Umbilical cord (tissue), 1 donor: ENCODE measurements at regions not wholly inside any gene's neighbourhood (a gene's known extent, or its start where the extent isn't known, plus 50 kb on each side); places are given as distances from the start of the nearest gene placed in this dataset.
"Not testable (repeated sequence)": the region's sequence is repeated elsewhere in the genome, so short reads cannot be mapped to it uniquely, and the experiment has no call there.

Experiments used
- DNase-seq: peaks from one replicate; pipeline ENCODE4 v3.0.0-alpha.2; 2015; ENCODE audit warnings: low spot score

GRCh38 chr11:81769906-81770305 is 963.8 kb downstream of the FAM181B start:
- DNase-seq, result not testable (repeated sequence)

- no peak for DNase-seq
These were observed 976.6 kb downstream of the FAM181B start for GRCh38 chr11:81756864-81757595.

DNA sequence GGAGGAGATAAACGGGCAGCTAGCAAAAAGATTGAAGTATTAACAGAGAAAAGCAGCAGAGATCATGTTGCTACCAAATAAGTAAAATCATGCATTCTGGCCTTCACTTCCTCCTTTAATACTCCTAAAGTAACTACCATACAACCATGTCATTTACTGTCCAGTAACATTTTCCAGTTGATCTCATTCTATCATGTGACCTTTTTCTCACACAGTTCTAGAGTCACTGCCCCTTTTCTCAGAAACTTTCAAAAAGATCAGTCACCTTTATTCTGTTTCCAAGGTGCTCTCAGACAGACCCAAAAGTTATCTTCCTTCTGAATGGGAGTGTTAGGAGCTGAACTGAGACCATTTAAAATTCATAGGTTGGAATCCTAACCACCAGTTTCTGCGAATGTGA is 984.4 kb downstream of the FAM181B start:
- DNase-seq, result no peak

DNA sequence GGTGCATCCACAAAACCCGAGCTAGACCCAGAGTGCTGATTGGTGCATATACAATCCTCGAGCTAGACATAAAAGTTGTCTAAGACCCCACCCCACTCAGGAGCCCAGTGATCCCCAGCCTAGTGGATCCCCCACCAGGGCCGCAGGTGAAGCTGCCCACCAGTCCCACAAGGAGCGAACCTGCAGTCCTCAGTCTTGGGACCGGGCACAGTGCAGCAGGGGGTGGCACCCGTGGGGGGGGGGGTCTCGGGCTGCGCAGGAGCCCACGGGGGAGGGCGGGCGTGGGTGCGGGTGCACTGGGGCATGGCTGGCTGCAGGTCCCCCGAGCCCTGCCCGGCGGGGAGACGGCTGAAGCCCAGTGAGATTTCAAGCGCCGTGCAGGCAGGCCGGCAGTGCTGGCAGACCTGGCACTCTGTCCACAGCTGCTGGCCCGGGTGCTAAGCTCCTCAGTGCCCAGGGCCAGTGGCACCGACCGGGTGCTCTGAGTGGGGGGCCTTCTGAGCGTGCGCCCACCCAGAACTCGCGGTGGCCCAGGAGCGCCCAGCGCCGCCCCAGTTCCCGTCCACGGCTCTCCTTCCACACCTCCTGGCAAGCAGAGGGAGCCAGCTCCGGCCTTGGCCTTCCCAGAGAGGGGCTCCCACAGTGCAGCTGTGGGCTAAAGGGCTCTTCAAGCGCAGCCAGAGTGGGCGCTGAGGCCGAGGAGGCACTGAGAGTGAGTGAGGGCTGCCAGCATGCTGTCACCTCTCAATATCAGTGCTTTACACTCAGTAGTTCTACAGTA is 989.1 kb downstream of the FAM181B start:
- no peak for DNase-seq

- no peak for DNase-seq
These were observed 1008.0 kb downstream of the FAM181B start for GRCh38 chr11:81725701-81726100.

GRCh38 chr11:81717695-81718094 is 1016.0 kb downstream of the FAM181B start:
- DNase-seq, result no peak

GRCh38 chr11:81707881-81708280 is 1025.8 kb downstream of the FAM181B start:
- no peak for DNase-seq

DNA sequence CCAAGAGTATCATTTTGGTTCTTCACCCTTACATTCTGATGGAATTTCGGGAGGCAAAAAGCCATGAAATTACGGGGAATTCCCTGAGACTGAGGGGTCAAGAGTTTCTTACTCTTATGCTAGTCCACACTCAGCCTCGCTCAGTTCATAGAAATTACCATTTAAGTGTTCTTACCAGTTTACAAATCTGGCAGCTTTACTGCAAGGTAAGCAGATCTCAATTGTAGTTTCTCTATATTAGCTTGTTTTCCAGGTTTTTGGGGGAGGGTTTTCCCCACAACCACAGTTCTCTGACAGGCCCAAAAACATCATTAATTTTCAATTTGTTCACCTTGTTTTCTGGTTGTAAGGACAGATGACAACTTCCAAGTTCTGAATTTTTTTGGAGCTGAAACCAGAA is 1028.4 kb downstream of the FAM181B start:
- no peak for DNase-seq

- DNase-seq, result no peak
These were observed 1033.6 kb downstream of the FAM181B start for GRCh38 chr11:81700076-81700475.

DNA sequence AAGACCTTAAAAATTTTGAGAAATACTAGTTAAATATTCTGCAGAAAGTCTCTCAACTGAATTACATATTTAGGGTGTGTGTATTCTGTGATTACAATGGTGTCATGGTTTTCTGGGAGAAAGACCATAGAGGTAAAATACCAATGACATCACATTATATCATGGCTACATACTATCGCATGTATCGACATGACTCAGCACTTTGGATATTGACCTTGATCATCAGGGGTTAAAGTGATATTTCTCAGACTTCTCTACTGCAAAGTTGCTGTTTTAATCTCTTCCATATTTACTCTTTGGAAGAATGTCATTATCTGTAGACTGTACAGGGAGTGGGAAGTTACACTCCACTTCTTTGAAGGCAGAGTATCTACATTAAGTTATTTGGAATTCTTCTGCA is 1046.6 kb downstream of the FAM181B start:
- no peak for DNase-seq

DNA sequence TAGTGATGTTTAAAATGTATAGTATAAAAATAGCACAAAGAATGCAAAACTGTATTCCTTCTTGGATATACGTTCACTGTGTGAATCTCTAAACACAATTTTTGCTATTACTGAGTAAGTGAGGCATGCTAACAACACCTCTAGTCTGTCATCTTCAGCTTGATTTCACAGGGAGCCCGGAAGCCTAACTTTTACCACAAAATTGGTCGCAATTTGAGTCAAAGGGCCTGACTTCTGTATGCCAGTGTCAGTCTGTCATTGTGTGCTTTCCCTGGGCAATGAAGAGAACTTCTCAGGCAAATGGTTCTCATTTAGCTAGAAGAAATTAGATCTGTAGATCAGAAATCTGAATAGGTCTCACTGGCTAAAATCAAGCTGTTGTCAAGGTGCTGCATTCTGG is 1059.5 kb downstream of the FAM181B start:
- DNase-seq, result no peak

DNA sequence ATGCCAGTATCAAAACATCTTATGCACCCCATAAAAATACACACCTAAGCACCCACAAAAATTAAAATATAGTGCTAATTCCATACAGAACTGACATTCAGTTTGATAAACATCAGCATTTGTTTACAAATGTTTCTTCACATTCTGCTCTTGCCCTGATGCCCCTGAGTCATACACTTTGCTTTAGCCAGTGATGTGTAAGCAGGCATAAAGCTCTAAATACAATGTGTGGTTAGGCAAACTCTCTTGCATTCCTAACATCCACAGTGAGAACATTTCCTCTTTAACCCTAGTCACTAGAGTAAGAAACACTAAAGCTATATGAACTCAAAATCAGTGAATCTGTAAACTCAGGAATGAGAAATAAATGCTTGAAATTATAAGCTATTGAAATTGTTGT is 1060.7 kb downstream of the FAM181B start:
- peak; percentile 1 for DNase-seq

DNA sequence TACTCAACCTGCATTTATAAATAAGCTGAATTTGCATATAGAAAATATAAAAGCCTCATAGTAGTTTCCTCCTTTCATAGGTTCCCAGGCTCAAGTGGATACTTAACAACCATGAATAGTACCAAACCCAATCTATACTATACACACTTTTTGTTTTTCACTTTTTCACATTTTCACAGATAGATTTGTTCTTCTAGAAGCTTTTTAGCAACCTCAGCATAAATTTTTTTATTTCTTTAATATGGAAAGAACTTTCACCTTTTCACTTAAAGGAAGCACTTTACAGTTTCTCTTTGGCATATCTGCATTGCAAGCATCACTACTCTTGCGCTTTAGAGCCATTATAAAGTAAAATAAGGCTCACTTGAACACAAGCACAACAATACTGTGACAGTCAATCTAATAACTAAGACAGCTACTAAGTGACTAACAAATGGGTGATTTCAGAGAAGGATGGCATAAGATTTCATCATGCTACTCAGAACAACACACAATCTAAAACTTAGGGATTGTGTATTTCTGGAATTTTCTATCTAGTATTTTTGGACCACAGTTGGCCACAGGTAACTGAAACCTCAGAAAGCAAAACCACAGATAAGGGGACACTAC is 1063.6 kb downstream of the FAM181B start:
- DNase-seq, result no peak

DNA sequence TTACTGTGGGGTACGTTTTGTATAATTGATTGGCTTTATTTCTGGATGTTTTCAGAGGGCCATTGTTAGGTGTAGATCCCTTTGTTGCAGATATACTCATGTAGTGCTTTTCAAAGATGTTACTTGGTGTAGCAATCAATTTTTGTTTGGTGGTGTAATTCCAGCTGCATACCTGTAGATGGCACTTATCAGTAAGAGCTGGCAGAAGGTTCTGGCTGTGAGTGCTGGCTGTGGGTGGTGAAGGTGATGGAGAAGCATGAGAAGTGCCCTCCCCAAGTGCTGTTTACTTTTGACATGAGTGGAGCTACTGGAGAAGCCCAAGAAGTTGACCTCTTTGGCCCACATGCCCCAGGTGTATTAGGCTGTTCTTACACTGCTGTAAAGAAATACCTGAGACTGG is 1074.9 kb downstream of the FAM181B start:
- DNase-seq, result no peak

GRCh38 chr11:81655351-81655750 is 1078.3 kb downstream of the FAM181B start:
- DNase-seq, result no peak

DNA sequence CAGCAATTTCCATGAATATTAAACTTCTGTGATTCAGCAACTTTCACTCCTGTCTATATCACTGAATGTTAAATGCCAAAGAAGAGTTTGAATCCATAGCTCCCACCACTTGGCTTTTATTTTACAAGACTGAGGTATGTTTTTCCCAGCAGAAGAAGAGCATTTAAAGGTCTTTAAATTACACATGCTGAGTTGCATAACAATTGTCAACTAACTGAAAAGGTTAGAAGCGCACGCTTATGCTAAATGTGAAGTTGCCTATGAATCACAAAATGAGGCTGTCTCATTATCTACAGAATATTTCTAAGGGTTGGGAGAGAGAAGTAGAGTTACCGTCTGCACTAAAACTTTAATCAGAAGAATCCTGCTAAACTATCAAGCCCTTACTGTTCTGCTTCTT is 1086.3 kb downstream of the FAM181B start:
- no peak for DNase-seq

- peak; percentile 48 for DNase-seq
These were observed 1089.3 kb downstream of the FAM181B start for GRCh38 chr11:81644239-81644840.

- DNase-seq, result no peak
These were observed 1099.2 kb downstream of the FAM181B start for GRCh38 chr11:81634483-81634882.

DNA sequence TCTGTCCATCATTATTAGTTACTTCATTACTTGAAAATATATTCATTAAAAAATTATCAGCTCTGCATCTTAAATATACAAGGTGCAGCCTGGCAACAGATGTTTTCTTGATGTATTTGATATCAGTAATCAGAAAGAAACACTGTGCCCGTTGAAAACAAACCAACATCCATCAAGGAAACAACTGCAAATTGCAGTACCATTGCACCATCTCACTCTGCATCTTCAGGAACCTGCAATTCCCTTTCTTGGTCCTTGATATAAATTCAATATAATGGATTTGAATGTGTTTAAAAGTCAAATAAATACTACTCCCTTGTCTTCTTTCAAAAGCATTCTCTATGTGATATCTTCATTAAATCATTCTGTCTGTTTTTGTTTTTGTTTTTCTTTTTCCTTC is 1131.2 kb downstream of the FAM181B start:
- no peak for DNase-seq

DNA sequence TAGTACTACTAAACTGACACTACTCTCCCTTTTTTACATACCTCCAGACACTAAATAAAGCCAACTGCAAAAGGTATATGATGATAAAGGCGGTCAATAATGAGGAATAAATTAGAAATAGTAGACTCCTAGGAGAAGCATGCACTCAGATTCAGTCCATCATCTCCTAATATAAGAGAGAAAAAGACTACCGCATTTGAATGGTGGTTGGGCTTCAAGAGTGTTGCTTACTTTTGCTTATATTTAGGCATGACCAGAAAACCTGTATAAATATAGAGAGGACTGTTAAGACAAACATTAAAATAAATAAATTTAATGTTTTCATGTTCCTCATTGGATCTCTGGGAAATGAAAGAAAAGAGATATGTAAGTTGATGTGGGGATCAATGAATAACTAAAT is 1137.0 kb downstream of the FAM181B start:
- DNase-seq, result peak; percentile 12

GRCh38 chr11:81585390-81585933 is 1148.2 kb downstream of the FAM181B start:
- no peak for DNase-seq

- DNase-seq, result no peak
These were observed 1154.3 kb downstream of the FAM181B start for GRCh38 chr11:81579339-81579738.
